H1 (cell line): ENCODE measurements at regions not wholly inside any gene's neighbourhood (a gene's known extent, or its start where the extent isn't known, plus 50 kb on each side); places are given as distances from the start of the nearest gene placed in this dataset.

Source experiments
- HDAC2 ChIP-seq, 2 experiments: fragments of 300-600 bp in 1 of 2; sonication (generic) in 1 of 2; IDR thresholded peaks; 2 replicates each; pipeline ENCODE4 v1.6.1; 2011 to 2012; ENCODE audit warnings: low read depth in 2 of 2, low read length in 2 of 2, mild to moderate bottlenecking in 2 of 2, moderate library complexity in 2 of 2, borderline replicate concordance in 1 of 2, inconsistent platforms in 1 of 2
- KDM4A ChIP-seq: IDR thresholded peaks from one replicate; pipeline ENCODE4 v1.7.1; 2012; ENCODE audit warnings: low read depth, mild to moderate bottlenecking, moderate library complexity, low read length, inconsistent platforms; ENCODE audit not compliant: severe bottlenecking
- KDM5A ChIP-seq: fragments of 200-600 bp; IDR thresholded peaks from 2 replicates; pipeline ENCODE4 v1.7.1; 2012; ENCODE audit warnings: mild to moderate bottlenecking, low read length, inconsistent platforms, mixed read lengths
- POLR2A ChIP-seq, 2 experiments: IDR thresholded peaks; 1 replicate in 1 of 2; 2 replicates in 1 of 2; pipeline ENCODE4 v1.6.1; 2011; ENCODE audit warnings: low read depth in 2 of 2, low read length in 2 of 2, mild to moderate bottlenecking in 2 of 2; ENCODE audit errors: control extremely low read depth in 1 of 2
- SIN3A ChIP-seq, 2 experiments: IDR thresholded peaks in 1 of 2; conservative IDR thresholded peaks in 1 of 2; 2 replicates each; pipeline ENCODE4 v1.6.1; 2011 to 2012; ENCODE audit warnings: low read length in 2 of 2, improper control_type of control experiment in 1 of 2, low read depth in 1 of 2, mild to moderate bottlenecking in 1 of 2
- SP1 ChIP-seq: IDR thresholded peaks from 2 replicates; pipeline ENCODE4 v1.6.1; 2011; ENCODE audit warnings: low read depth, low read length
- SRF ChIP-seq: IDR thresholded peaks from 2 replicates; pipeline ENCODE4 v1.6.1; 2011; ENCODE audit warnings: mild to moderate bottlenecking, low read depth, low read length, moderate library complexity
- TAF1 ChIP-seq: IDR thresholded peaks from 2 replicates; pipeline ENCODE4 v1.6.1; 2011; ENCODE audit warnings: mild to moderate bottlenecking, low read depth, low read length
- TAF7 ChIP-seq: optimal IDR thresholded peaks from 2 replicates; pipeline ENCODE3; 2011; ENCODE audit warnings: low read depth, mild to moderate bottlenecking, inconsistent platforms, low read length, moderate library complexity, borderline replicate concordance
- TBP ChIP-seq: IDR thresholded peaks from 2 replicates; pipeline ENCODE4 v1.6.1; 2011; ENCODE audit warnings: low read depth, low read length, improper control_type of control experiment
- TEAD4 ChIP-seq: IDR thresholded peaks from 2 replicates; pipeline ENCODE4 v1.6.1; 2012; ENCODE audit warnings: low read depth, low read length, inconsistent platforms, mixed read lengths
- ZNF274 ChIP-seq: IDR thresholded peaks from 2 replicates; pipeline ENCODE4 v1.7.0; 2012; ENCODE audit warnings: low read length, borderline replicate concordance; ENCODE audit errors: extremely low read depth
- TF ChIP-seq, protein P1 (sequence below): fragments of 300-600 bp; sonication (generic); IDR thresholded peaks from 2 replicates; pipeline ENCODE4 v1.7.1; 2012; ENCODE audit warnings: low read length, moderate library complexity, mild to moderate bottlenecking, inconsistent platforms; ENCODE audit not compliant: insufficient replicate concordance

DNA sequence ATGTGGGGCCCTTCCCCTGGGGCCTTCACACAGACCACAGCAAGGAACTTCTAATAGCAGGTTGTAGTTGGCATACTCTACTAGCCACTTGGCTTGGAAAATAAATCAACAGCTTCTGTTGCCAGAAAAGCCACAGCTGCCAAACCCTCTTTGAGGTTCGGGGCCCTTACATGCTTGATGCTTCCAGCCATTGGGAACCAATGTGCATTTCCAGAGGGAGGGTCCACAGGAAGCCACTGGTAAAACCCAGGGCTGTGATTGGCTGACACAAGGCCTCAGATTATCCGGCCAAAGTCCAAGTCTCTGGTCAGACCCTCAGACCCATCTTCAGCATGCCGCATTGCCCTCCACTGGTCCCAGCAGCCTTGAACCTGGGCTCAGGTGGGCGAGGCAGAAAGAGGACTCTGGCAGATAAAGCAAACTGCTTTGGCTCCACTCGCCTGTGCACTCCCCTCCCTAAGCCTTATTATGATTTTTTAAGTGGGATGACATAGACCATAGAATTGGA lies 214.4 kb downstream of the BCL11B start (continued):
- TF ChIP-seq, protein P1, sequence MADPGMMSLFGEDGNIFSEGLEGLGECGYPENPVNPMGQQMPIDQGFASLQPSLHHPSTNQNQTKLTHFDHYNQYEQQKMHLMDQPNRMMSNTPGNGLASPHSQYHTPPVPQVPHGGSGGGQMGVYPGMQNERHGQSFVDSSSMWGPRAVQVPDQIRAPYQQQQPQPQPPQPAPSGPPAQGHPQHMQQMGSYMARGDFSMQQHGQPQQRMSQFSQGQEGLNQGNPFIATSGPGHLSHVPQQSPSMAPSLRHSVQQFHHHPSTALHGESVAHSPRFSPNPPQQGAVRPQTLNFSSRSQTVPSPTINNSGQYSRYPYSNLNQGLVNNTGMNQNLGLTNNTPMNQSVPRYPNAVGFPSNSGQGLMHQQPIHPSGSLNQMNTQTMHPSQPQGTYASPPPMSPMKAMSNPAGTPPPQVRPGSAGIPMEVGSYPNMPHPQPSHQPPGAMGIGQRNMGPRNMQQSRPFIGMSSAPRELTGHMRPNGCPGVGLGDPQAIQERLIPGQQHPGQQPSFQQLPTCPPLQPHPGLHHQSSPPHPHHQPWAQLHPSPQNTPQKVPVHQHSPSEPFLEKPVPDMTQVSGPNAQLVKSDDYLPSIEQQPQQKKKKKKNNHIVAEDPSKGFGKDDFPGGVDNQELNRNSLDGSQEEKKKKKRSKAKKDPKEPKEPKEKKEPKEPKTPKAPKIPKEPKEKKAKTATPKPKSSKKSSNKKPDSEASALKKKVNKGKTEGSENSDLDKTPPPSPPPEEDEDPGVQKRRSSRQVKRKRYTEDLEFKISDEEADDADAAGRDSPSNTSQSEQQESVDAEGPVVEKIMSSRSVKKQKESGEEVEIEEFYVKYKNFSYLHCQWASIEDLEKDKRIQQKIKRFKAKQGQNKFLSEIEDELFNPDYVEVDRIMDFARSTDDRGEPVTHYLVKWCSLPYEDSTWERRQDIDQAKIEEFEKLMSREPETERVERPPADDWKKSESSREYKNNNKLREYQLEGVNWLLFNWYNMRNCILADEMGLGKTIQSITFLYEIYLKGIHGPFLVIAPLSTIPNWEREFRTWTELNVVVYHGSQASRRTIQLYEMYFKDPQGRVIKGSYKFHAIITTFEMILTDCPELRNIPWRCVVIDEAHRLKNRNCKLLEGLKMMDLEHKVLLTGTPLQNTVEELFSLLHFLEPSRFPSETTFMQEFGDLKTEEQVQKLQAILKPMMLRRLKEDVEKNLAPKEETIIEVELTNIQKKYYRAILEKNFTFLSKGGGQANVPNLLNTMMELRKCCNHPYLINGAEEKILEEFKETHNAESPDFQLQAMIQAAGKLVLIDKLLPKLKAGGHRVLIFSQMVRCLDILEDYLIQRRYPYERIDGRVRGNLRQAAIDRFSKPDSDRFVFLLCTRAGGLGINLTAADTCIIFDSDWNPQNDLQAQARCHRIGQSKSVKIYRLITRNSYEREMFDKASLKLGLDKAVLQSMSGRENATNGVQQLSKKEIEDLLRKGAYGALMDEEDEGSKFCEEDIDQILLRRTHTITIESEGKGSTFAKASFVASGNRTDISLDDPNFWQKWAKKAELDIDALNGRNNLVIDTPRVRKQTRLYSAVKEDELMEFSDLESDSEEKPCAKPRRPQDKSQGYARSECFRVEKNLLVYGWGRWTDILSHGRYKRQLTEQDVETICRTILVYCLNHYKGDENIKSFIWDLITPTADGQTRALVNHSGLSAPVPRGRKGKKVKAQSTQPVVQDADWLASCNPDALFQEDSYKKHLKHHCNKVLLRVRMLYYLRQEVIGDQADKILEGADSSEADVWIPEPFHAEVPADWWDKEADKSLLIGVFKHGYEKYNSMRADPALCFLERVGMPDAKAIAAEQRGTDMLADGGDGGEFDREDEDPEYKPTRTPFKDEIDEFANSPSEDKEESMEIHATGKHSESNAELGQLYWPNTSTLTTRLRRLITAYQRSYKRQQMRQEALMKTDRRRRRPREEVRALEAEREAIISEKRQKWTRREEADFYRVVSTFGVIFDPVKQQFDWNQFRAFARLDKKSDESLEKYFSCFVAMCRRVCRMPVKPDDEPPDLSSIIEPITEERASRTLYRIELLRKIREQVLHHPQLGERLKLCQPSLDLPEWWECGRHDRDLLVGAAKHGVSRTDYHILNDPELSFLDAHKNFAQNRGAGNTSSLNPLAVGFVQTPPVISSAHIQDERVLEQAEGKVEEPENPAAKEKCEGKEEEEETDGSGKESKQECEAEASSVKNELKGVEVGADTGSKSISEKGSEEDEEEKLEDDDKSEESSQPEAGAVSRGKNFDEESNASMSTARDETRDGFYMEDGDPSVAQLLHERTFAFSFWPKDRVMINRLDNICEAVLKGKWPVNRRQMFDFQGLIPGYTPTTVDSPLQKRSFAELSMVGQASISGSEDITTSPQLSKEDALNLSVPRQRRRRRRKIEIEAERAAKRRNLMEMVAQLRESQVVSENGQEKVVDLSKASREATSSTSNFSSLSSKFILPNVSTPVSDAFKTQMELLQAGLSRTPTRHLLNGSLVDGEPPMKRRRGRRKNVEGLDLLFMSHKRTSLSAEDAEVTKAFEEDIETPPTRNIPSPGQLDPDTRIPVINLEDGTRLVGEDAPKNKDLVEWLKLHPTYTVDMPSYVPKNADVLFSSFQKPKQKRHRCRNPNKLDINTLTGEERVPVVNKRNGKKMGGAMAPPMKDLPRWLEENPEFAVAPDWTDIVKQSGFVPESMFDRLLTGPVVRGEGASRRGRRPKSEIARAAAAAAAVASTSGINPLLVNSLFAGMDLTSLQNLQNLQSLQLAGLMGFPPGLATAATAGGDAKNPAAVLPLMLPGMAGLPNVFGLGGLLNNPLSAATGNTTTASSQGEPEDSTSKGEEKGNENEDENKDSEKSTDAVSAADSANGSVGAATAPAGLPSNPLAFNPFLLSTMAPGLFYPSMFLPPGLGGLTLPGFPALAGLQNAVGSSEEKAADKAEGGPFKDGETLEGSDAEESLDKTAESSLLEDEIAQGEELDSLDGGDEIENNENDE: no peak
- TF ChIP-seq POLR2A (IDR thresholded peaks at IDR 0.05; ENCODE audit: control extremely low read depth in 1 of 2, low read depth in 2 of 2, low read length in 2 of 2) (no peak), SRF (no peak), SP1 (no peak), TAF1 (no peak), TBP (no peak), TAF7 (no peak), TEAD4 (no peak), KDM4A (no peak), HDAC2 (IDR thresholded peaks at IDR 0.05; ENCODE audit: borderline replicate concordance in 1 of 2, low read depth in 2 of 2, low read length in 2 of 2) (no peak), SIN3A (conservative IDR thresholded peaks at IDR 0.05 in 1 of 2, IDR thresholded peaks at IDR 0.05 in 1 of 2; ENCODE audit: low read depth in 1 of 2, low read length in 2 of 2) (no peak), KDM5A (no peak), ZNF274 (no peak)
